ENCODE measurements at regions not wholly inside any gene's neighbourhood (a gene's known extent, or its start where the extent isn't known, plus 50 kb on each side); places are given as distances from the start of the nearest gene placed in this dataset.

DNA sequence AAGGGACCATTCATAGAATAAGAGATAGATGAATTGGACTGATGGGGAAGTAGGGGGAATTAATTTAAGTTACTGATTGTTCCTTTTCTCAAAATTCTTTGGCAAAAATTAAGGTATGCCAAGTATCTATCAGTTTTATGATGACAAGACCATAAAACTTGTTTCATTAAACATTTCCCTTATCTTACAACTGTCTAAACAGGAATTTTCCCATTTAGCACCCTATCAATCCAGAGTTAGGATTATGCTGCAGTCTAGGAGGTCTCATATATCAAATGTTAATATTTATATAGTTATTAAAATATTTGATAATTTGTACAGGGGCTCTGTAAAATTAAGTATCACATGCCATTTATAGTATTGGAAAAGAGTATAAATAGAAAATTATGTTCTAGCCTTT lies 51.5 kb upstream of the ARID1B start:
- no peak for DNase-seq

DNA sequence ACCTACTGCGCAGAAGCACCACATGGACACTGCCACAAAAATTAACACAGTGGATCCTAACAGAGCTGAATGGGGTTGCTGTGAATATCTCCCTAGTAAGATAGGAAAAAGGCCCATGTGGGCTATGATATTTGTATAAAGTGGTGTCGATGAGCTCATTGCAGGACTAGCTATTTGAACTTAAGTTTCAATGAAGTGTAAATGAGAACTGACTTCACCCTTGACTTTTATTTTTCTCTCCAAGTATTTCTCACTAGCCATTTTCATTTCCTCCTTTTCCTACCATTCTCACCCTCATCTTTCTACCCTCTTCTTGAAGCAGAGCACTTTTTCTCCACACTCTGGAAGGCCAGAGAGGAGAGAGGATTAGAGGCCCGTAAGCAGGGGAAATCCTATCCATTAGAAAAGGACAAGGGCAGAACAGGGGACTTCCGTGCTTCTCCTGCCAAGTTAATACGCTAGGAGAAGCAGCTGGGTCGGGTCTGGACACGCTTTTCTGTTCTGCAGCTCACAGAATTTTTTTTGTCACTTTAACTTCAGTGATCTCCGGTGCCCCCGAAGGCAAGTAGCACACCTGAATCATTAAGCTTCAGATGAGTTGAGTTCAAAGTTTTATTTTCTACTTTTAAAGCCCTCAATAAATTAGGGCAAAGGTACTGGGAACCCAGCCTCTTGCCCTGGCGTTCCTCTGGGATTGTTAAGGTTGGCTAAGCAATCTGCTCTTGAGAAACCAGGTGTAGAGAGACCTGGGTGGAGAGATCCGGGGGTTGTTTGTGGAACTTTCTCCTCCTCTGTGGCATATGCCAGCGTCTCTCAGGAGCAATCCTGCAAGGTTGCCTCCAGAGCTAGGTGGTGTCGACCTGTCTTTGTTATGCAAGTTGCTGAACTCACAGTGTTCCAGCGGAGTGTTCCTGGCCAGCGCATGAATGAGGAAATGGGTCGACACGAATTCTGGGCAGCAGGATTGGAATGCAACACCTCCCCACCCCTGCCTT lies 56.2 kb upstream of the ARID1B start:
- DNase-seq = no peak

DNA sequence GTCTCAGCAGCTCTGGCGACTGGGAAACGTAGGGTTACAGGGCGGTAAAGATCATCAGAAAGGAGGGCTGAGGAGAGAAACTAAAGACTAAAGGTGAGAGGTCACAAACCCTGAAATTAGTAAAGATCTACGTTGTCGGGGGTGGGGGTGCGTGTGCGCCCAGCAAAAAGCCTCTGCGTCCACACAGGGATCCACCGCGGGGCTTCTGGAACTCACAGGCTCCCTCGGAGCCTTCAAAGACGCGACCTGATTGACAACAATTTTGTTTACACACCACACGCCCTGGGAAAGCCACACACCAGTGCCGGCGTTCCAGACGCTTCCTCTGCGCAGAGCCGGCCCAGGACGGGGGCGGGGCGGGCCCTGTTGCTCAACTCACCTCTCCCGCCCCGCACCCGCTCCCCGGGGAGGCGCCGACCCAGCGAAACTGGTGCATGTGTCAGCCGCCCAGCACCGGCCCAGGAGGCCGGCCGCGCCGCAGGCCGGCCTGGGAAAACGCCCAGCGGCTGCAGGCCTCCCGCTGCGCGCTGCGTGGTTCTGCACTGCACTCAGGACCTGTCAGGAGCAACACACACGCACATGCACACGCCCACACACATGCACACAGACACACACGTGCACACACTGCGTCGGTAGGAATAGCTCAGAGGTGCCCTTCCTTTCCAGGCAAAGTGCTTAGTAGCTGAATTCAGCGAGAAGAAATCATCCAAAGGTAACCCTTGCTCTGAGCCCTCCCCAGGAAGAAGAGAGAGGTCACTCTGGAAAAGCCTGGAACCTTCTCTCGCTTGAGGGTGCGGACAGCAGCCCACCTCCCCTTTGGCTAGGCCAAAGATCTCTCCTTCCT lies 57.2 kb upstream of the ARID1B start:
- DNase-seq = no peak

DNA sequence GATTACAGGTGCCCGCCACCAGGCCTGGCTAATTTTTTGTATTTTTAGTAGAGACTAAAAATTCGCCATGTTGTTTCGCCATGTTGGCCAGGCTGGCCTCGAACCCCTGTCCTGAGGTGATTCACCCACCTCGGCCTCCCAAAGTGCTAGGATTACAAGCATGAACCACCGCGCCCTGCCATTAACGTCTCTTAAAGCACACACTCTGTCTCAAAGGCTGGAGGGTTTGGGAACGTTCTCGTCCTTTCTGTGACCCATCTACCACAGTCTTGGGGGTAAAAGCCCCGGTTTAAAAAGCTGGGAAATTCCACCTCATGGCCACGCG lies 57.8 kb upstream of the ARID1B start:
- no peak for DNase-seq

DNA sequence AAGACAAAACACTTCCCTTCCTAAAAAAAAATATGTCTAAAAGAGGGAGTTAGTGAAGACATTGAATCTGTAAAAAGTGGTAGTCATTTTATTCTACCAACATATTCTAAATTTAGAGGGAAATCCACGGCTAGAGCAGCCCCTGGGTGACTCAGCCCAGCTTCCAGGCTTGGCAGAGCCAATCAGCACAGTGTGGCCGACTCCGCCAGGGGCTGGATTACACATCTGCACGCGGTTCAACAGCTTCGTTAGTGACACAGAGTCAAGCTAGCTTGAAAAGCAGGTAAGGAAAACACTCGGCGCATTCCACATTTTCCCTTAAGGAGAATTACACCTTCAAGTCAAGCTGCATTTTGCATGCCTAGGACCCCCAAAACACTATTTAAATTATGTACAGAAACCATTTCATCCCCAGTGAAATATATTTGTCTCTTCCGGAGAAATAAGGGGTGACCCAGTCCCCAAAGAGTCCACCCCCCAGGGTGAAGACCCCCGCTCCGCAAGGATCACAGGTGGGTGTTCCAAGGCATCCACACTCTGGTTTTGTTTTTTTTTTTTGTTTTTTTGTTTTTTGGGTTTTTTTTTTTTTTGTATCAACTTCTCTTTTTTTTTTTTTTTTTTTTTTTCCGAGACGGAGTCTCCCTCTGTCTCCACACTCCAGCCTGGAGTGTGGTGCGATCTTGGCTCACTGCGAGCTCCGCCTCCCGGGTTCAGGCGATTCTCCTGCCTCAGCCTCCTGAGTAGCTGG lies 58.4 kb upstream of the ARID1B start:
- no peak for DNase-seq

DNA sequence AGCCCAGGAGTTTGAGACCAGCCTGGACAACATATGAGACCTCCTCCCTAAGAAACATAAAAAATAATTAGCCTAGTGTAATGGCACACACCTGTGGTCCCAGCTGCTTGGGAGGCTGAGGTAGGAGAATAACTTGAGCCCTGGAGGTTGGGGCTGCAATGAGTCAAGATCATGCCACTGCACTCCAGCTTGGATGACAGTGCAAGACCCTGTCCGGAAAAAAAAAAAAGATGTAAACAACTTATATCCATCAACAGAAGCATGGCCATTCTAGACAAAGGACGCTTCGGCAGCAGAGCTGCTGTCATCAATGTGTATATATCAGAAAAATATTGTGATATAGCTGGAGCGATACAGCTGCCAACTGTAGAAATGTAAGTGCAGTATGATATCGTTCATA lies 59.6 kb upstream of the ARID1B start:
- DNase-seq = no peak

DNA sequence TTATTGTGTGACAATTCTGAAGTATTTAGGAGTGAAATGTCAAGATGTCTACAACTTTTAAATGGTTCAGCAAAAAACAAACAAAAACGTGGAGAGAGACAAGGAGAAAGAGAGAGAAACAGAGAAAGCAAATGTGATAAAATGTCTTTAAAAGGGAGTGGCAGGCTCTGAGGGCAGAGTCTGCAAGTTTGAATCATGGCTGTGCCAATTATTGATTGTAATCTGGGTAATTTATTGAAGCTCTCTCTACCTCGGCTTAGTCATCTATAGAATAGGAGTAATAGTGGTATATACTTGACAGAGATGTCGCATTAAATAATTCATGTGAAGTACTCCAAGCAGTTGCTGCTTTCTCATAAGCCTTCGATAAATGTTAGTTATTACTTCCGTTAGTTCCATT lies 61.3 kb upstream of the ARID1B start:
- no peak for DNase-seq

DNA sequence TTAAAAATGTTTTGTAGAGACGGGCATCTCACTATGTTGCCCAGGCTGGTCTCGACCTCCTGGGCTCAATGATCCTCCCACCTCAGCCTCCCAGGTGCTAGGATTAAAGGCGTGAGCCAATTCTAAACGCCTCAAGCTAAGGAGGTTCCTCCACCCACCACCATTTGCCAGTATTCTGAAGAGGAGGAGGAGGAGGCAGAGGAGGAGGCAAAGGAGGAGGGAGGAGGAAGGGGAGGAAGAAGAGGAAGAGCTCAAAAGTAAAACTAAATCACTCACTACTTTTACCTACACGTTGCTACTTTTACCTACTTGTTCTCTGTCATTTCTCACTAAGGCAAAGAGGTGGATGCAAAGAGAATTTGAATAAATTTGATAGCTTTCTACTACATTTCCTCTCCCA lies 63.6 kb upstream of the ARID1B start:
- no peak for DNase-seq

DNA sequence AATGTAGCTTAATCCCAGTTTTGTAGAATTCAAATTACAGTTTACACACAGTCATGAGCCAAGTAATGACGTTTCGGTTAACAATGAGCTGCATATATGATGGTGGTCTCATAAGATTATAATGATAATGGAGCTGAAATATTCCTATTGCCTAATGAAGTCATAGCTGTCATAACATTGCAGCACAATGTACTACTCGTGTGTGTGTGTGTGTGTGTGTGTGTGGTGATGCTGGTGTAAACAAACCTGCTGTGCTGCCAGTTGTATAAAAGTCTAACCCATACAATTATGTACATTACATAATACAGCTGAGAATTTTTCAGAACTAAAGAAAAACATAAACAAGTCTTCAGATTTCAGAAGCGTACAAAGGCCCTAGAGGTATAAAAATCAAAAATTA lies 66.7 kb upstream of the ARID1B start:
- DNase-seq = no peak

DNA sequence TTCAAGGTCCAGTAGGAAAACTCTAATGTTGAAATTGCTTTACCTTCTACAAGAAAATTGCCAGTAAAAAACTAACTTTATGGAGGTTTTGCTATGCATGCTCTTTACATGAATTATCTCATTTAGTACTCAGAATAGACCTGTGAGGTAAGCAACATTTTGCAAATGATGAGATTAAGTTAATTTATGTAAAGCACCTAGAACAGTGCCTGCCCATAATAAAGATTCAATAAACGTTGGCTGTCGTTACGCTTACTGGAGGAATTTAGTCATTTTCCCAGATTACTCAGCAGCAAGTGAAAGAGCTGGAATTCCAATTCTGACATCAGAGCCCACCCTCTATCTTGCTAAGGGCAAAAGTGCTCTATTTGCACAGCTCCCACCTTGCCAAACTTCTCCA lies 69.4 kb upstream of the ARID1B start:
- no peak for DNase-seq

DNA sequence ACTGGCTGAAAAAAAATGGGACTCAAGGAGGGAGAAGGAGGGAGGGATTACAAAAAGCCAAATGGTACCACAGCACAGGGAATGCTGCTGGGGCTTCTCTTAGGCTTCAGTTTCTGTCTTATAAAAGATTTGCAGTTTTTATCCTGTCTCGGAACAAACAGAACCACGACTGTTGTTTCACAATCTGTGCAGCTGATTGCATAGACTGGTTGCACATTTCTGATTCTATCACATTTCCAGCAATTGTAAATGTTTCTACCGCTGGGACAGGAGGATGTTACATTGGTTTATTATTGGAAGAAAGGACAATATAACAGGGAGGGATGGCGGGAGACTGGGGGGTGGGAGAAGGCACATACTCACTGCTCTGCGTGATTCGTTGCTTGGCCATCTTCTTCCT lies 73.5 kb upstream of the ARID1B start:
- DNase-seq = no peak

DNA sequence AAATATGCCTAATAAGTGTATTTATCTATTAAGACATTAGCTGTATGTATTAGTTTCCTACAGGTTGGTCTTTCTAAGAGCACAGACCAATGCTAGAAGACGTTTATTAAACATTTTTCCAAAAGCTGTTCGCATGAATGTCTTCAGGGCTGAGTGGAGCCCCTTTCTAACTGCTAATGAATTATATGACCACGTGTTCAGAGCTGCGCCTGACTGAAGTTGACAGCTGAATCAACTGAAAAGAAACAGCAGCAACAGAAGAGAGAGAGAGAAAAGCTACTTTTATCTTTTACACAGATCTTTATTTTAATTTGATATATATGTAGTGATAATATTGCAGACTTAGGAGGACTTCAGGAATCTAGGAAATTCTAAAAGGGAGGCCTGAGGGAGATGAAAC lies 75.2 kb upstream of the ARID1B start:
- DNase-seq = no peak

DNA sequence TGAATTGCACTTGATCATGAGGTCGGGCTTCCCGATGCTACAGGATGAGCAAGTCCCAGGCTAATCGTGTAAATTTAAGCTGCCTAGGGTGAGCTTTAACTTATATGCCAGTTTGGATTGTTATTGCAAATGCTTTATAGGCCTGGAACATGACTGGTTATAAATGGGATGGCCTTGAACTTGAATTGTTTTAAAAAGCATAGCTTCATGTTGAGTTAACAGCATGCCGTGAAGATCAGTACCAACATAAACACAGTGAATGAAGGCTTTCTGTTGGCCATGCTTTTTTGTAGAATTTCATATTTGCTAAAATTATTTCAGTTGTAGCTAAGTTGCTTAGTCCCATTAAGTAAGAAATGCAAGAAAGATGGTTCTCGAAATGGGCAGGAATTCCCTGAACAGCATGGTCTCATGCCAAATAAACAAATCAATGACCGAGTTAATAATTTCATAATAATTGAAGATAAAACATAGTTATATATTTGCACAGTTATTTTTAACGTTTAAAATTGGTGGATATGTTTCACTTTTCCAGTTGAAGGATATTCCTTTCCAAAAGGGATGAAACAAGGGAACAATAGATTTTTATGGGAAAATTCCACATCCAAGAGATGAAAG lies 76.6 kb upstream of the ARID1B start:
- no peak for DNase-seq

DNA sequence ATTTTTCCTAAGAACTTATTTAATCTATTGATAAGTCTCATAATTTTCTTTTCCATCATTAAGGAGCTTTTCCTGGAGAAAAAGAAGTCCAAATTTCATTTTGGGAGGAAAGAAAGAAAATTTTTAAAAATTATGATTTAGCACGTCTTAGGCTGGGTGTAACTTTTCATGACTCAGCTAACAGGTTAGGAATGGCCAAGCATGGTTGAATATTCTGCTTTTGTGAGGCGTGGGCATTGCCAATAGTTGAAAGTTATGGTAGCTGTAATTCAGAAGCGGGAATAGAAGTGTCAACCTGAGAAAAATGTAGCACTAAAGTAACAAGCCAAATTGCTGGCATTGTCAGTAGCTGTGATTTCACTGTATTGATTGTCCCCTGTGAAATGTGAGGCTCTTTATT lies 77.2 kb upstream of the ARID1B start:
- DNase-seq = no peak

DNA sequence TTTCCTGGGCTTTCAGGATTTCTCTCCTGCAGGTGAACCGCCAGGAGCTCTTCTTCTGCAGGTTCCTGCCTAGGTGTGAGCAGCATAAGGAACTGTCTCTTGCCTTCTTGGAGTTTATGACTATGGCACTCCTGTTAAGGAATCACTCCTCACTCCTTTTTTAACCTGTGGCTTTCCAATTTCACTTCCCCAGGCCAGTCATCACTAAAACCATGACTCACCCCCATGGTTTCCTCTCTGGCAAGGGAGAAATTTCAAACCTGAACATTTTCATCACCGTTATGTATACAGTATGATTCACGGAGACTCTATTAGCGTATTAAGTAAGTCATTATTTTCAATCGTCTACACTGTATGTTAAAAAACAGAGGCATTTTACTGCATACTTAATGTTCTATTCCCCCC lies 78.2 kb upstream of the ARID1B start:
- no peak for DNase-seq

DNA sequence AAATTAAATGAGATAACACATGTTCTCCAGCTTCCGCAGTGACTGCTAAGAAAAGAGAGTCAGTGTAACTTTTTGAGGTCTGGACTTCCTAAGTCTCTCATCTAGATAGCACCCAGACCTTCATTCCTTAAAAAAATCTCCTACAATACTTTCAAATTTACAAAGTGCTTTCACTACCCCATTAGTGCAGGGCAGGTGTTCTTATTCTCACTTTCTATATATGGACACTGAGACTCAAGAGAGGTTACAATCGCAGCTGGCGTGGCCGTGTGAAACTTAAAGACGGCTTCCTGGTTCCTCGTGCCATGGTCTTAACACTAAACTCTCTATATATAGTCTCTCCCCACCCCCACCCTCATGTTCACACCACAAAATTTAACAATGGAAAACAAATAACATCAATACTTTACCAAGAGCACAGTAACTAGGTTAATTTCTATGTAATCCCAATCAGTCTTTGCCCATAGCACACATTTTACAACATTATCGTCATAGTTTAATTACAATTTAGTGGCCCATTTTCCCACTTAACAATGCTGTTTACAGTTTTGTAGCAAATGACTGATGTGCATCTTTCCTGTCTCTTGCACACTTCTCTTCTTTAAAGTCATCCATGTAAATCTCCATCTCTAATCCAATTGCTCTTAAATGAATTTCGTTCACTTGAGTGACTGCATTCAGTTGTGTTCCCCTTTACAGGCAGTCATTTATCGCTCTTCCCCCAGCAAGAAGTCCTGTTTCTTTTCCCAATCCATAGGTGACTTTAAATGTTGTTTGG lies 78.8 kb upstream of the ARID1B start:
- DNase-seq = no peak

DNA sequence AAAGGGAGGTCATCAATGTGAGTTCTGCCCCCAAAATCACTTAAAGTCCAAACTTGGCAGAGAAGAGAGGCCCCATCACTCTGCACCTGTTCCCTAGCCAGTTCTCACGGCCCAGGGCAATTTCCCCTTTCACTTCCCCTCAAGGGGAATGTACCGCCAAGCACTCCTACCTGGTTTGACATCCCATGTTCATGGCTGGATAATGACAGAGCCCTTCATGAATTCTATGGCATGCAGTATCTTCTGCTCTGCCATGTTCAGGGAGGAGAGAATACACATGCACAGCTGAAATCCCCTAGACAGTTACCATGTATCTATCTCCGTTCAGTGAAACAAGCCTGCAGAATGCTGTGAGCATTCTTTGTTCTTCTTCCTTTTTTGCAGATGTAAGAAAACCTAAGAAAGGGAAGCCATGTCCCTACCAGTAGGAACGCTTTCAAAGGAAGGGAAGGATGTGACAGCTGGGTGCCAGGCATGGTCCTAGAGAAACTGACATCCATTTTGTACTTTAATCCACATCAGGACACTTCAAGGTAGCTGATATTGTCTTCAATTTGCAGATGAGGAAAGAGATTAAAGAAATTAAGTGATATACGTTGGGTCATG lies 79.8 kb upstream of the ARID1B start:
- DNase-seq = no peak

DNA sequence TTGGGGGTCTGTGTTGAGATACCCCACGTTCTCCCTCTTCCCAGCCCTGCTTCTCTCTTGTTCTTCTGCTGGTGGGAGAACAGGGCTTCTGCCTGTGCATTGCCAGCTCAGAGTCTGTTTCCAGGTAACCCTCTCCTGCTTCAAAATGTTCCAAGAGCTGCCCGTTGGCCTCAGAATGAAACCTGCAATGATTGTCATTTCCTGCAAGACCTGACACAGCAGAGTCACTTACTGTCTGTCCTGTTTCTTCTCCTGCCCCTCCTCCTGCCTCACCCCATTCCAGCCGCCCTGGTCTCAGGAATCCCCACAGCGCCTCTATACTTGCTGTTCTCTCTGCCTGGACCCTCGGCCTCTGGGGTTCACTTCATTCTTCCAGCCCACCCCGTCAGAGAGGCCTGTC lies 81.4 kb upstream of the ARID1B start:
- no peak for DNase-seq

DNA sequence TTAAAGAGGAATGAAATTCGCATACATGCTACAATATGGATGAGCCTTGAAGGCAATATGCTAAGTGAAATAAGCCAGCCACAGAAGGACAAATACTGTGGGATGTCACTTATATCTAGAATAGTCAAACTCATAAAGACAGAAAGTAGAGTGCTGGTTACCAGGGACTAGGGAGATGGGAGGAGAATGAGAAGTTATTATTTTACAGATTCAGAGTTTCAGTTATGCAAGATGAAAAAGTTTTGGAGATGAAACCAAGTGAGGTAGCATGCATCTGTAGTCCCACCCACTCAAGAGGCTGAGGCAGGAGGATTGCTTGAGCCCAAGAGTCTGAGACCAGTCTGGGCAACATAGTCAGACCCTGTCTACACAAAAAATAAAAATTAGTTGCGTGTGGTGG lies 82.5 kb upstream of the ARID1B start:
- no peak for DNase-seq

DNA sequence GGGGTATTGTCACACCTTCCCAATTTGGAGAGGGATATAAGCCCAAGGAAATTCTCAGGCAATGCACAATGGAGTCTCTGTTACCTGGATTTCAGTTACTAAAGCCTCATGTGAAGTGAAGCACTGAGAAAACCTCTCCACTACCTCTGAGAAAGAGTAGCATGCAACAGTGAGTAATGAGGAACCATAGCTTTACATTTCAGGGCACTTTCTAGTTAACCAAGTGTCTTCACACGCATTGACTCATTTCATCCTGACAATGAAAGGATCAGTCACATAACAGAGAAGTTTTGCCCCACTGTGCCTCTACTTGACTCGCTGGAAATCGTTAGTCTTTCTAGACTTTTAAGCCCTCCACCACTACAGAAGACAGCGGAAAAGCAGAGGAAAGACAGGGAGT lies 86.2 kb upstream of the ARID1B start:
- no peak for DNase-seq

DNA sequence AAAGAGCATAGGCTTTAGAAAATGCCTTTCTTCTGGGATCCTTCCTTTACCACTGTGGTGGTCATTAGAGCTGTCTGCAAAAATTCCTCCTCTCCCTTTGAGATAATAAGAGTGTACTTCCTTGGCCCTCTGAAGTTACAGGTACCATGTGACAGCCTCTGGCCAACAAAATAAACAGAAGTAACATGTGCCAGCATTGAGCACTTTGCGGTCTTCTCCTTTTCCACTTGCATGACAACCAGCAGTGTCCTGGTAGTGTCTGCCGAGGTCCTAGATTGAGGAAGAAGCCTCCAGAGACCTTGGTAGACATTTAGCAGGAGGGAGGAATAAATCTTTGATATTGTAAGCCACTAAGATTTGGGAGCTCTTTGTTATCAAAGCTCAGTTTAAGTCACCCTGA lies 87.5 kb upstream of the ARID1B start:
- no peak for DNase-seq

DNA sequence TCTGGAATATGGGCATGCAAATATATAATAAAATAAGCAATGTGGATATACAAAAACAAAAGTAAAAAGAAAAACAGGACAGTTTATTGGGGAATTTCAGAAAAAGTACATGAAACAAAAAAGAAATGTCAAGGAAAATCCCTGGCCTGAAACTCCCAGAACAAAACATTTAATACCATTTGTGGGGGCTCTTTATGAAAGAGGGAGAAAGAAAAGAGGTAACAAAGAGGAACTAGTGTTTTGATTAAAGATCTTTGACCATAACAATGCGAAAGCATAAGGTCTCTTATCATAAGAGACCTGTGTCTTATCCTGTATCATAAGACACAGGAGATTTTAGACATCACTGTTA lies 88.6 kb upstream of the ARID1B start:
- no peak for DNase-seq

All from NCI-H1436 treated with DMSO at 0.1 percent for 48 hours (cell line).